ENCODE measurements at regions not wholly inside any gene's neighbourhood (a gene's known extent, or its start where the extent isn't known, plus 50 kb on each side); places are given as distances from the start of the nearest gene placed in this dataset.

DNA sequence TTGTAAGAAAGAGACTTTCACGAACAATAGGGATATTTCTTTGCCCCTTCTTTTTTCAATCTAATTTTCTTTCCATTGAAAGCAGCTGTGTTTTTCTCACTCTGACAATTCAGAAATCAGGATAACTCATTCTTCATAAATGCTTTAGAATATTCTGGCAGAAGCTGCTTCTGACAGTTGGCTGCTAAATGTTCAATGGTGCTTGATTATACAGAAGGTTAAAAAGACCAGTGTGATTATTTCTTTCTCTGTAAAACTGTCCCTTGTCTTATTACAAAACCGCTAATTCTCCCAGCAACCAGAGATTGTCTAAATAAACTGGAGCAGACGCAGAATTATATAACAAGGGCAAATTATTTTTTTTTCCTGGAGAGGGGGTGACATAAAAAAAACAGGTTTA is 394.4 kb downstream of the SPRY2 start:
- Histone ChIP-seq H3K9me3 (ENCODE audit: insufficient read depth, low read depth) (no peaks in the 10 kb centered on the region), H3K9me2 (ENCODE audit: insufficient read depth) (no peaks in the 10 kb centered on the region), H3F3A (ENCODE audit: insufficient read depth, low read depth) (no peaks in the 10 kb centered on the region), H3K27me3 (ENCODE audit: insufficient read depth, low read depth) (no peaks in the 10 kb centered on the region), H3K36me3 (ENCODE audit: low read depth) (no peaks in the 10 kb centered on the region), H4K20me1 (ENCODE audit: insufficient read depth) (no peaks in the 10 kb centered on the region), H2AFZ (no peak overlapping the region), H3K4me2 (no peak overlapping the region), H3K4me3 (no peak overlapping the region), H3K79me2 (ENCODE audit: low read depth) (no peaks in the 10 kb centered on the region), H3K27ac (no peak overlapping the region), H3K4me1 (replicated peaks; ENCODE audit: insufficient read depth) (no peaks in the 10 kb centered on the region)
- TF ChIP-seq, protein P1, sequence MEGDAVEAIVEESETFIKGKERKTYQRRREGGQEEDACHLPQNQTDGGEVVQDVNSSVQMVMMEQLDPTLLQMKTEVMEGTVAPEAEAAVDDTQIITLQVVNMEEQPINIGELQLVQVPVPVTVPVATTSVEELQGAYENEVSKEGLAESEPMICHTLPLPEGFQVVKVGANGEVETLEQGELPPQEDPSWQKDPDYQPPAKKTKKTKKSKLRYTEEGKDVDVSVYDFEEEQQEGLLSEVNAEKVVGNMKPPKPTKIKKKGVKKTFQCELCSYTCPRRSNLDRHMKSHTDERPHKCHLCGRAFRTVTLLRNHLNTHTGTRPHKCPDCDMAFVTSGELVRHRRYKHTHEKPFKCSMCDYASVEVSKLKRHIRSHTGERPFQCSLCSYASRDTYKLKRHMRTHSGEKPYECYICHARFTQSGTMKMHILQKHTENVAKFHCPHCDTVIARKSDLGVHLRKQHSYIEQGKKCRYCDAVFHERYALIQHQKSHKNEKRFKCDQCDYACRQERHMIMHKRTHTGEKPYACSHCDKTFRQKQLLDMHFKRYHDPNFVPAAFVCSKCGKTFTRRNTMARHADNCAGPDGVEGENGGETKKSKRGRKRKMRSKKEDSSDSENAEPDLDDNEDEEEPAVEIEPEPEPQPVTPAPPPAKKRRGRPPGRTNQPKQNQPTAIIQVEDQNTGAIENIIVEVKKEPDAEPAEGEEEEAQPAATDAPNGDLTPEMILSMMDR (conservative IDR thresholded peaks at IDR 0.05): no peak
- no peak for TF ChIP-seq EZH2 (IDR thresholded peaks at IDR 0.05; ENCODE audit: low read depth)
- ChIA-PET CTCF (no interaction called here), POLR2A (ENCODE audit: unreplicated experiment) (no interaction called here)
- intact Hi-C loops (cut with micrococcal nuclease; ENCODE audit: unreplicated experiment): no loop called here
- DNase-seq: no peak
- BruUV-seq (replicated peaks): no TSS peak

DNA sequence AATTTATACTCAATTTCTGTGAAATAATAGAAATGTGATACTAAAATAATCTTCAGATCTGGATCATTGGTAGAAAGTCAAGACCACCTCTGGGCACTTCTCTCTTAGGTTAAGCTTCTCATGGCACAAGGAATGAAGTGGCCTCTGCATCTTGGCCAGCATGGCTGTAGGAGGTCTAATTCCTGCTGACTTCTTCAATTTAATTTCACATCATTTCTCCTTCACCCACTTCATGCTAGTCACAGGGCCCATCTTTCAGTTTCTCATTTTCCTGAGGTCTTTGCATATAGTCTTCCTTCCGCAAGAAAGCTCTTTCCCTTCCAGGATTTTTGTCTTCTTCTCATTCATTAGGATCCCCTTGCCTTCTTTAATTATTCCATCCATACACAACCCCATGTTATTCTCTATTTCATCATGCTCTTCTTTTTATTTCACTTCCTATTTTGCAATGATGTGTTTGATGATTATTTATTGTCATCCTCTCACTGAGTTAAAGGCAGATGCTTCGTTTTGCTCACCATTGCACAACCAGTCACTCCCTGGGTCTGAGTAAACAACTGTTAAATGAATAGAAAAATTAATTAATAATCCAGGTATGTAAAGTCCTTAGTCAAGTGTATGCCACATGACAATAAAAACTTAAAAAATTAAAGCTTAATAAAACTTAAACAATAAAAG is 397.4 kb downstream of the SPRY2 start:
- intact Hi-C loops (cut with micrococcal nuclease; ENCODE audit: unreplicated experiment): no loop called here
- DNase-seq: no peak
- BruUV-seq (replicated peaks): no TSS peak

DNA sequence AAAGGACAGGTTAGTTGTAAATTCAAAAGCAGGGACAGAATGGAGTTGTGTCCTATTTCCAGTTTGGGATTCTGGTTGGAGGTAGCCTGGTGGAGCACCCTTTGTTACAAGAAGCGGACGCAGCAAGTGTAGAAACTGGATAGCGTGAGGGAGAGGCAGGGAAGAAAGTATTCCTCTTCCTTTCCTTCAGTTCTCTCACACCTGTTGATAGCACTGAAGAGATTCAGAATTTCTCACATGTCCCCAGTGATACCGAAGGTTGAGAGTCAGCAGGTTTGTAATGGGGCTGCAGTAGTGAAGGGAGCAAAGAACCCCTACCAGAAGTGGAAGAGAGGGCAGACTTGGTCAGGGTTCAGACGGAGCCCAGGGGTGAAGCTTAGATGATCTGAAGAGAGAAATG is 399.2 kb downstream of the SPRY2 start:
- H3K27me3 ChIP-seq (ENCODE audit: insufficient read depth, low read depth): no peaks in the 10 kb centered on the region
- no peak overlapping the region for H2AFZ ChIP-seq
- TF ChIP-seq EZH2 (IDR thresholded peaks at IDR 0.05; ENCODE audit: low read depth): no peak
- TF ChIP-seq, protein P1 (conservative IDR thresholded peaks at IDR 0.05): no peak
- H3K4me2 ChIP-seq: no peak overlapping the region
- POLR2A ChIA-PET (ENCODE audit: unreplicated experiment): no interaction called here
- intact Hi-C loops (cut with micrococcal nuclease; ENCODE audit: unreplicated experiment): no loop called here
- CTCF ChIA-PET: no interaction called here
- H4K20me1 ChIP-seq (ENCODE audit: insufficient read depth): no peaks in the 10 kb centered on the region
- H3K4me1 ChIP-seq (replicated peaks; ENCODE audit: insufficient read depth): peaks cover 10% of the 10 kb centered on the region
- peaks cover 8% of the 10 kb centered on the region; the same call in 1 of the 2 replicates for H3K9me3 ChIP-seq (ENCODE audit: insufficient read depth, low read depth)
- no TSS peak for BruUV-seq (replicated peaks)
- H3K36me3 ChIP-seq (ENCODE audit: low read depth): no peaks in the 10 kb centered on the region
- no peak for DNase-seq
- H3K79me2 ChIP-seq (ENCODE audit: low read depth): no peaks in the 10 kb centered on the region
- no peak overlapping the region for H3K4me3 ChIP-seq
- no peaks in the 10 kb centered on the region for H3K9me2 ChIP-seq (ENCODE audit: insufficient read depth)
- H3K27ac ChIP-seq: no peak overlapping the region
- peaks cover 6% of the 10 kb centered on the region; the same call in 1 of the 2 replicates for H3F3A ChIP-seq (ENCODE audit: insufficient read depth, low read depth)

More for the DNA sequence above, 397.4 kb downstream of the SPRY2 start:
- Histone ChIP-seq H3K4me3 (no peak overlapping the region), H4K20me1 (ENCODE audit: insufficient read depth) (no peaks in the 10 kb centered on the region), H3K36me3 (ENCODE audit: low read depth) (no peaks in the 10 kb centered on the region), H3K4me2 (no peak overlapping the region), H3K9me2 (ENCODE audit: insufficient read depth) (no peaks in the 10 kb centered on the region), H3K79me2 (ENCODE audit: low read depth) (no peaks in the 10 kb centered on the region), H3K27me3 (ENCODE audit: insufficient read depth, low read depth) (no peaks in the 10 kb centered on the region), H3K27ac (no peak overlapping the region), H3F3A (ENCODE audit: insufficient read depth, low read depth) (no peaks in the 10 kb centered on the region), H3K4me1 (replicated peaks; ENCODE audit: insufficient read depth) (no peaks in the 10 kb centered on the region), H2AFZ (no peak overlapping the region), H3K9me3 (ENCODE audit: insufficient read depth, low read depth) (no peaks in the 10 kb centered on the region)
- CTCF ChIA-PET: no interaction called here
- TF ChIP-seq, protein P1 (conservative IDR thresholded peaks at IDR 0.05): no peak
- TF ChIP-seq EZH2 (IDR thresholded peaks at IDR 0.05; ENCODE audit: low read depth): no peak
- POLR2A ChIA-PET (ENCODE audit: unreplicated experiment): interaction anchor here (0.6 kb wide), 1 partner anchor 142 kb away, joined by 3 read pairs; no protein-coding TSS in a partner anchor
